GM12878 (cell line): ENCODE measurements at regions not wholly inside any gene's neighbourhood (a gene's known extent, or its start where the extent isn't known, plus 50 kb on each side); places are given as distances from the start of the nearest gene placed in this dataset.
"Not testable (repeated sequence)": the region's sequence is repeated elsewhere in the genome, so short reads cannot be mapped to it uniquely, and the experiment has no call there.

Experiments
- ATAC-seq: fragments of 200-7000 bp; cut with Tn5 transposase; 3 replicates; pipeline ENCODE4 v1.9.1; 2020; ENCODE audit warnings: mild to moderate bottlenecking, moderate library complexity
- BruUV-seq: library from RNA; stranded (reverse); fragments of 400-500 nt; replicated peaks from 2 replicates; lab custom pipeline; 2021; lab: Mats Ljungman, UMichigan
- CTCF ChIA-PET: fragments of 300-600 bp; sonication (Branson Sonifier 250); formaldehyde crosslinking; extraction: SDS; loops from one replicate; lab custom pipeline; 2021; ENCODE audit warnings: inconsistent platforms; lab: Yijun Ruan, JAX
- POLR2A ChIA-PET: fragments of 350-600 bp; formaldehyde crosslinking; extraction: SDS; loops from one replicate; lab custom pipeline; 2021; ENCODE audit warnings: inconsistent platforms; lab: Charles Lee
- RAD21 ChIA-PET: fragments of 300-600 bp; sonication (Branson Sonifier 250); formaldehyde crosslinking; loops from one replicate; lab custom pipeline; 2023; ENCODE audit warnings: antibody characterized with exemption; ENCODE audit not compliant: unreplicated experiment; lab: Charles Lee
- SMC1A ChIA-PET: fragments of 300-600 bp; sonication (Branson Sonifier 250); formaldehyde crosslinking; loops from one replicate; lab custom pipeline; 2023; ENCODE audit not compliant: unreplicated experiment, uncharacterized antibody; lab: Charles Lee
- DNase-seq: peaks from one replicate; pipeline ENCODE4 v3.0.0-alpha.2; 2011; ENCODE audit warnings: low read depth, low spot score
- FAIRE-seq: peaks from 3 replicates; lab custom pipeline; 2011; peaks lifted over from hg19 to GRCh38; lab: Jason Lieb, UNC
- H2AFZ ChIP-seq: 2 replicates; pipeline ENCODE4 v1.6.0; 2011; ENCODE audit warnings: low read depth, low read length, control low read depth; ENCODE audit not compliant: control insufficient read depth
- H3K27ac ChIP-seq: 2 replicates; pipeline ENCODE4 v1.5.1; 2011; ENCODE audit warnings: control low read depth; ENCODE audit not compliant: control insufficient read depth, insufficient read depth
- H3K27me3 ChIP-seq, 2 experiments: replicated peaks in 1 of 2; 2 replicates each; pipeline versions ENCODE4 v1.6.0 to v1.6.1; 2011; ENCODE audit warnings: low read length in 1 of 2; ENCODE audit not compliant: control insufficient read depth in 2 of 2, insufficient read depth in 2 of 2
- H3K36me3 ChIP-seq, 2 experiments: 2 replicates each; pipeline ENCODE4 v1.5.1; 2011; ENCODE audit warnings: low read length in 1 of 2; ENCODE audit not compliant: control insufficient read depth in 2 of 2, insufficient read depth in 2 of 2
- H3K4me1 ChIP-seq: 2 replicates; pipeline ENCODE4 v1.6.1; 2011; ENCODE audit warnings: mild to moderate bottlenecking, low read length, moderate library complexity, mixed read lengths; ENCODE audit not compliant: control insufficient read depth, insufficient read depth
- H3K4me2 ChIP-seq: 2 replicates; pipeline ENCODE4 v1.6.0; 2011; ENCODE audit warnings: control low read depth; ENCODE audit not compliant: control insufficient read depth, insufficient read depth
- H3K4me3 ChIP-seq: fragments of 200-600 bp; sonication (generic); 2 replicates; pipeline ENCODE4 v1.5.1; 2016
- H3K79me2 ChIP-seq: 2 replicates; pipeline ENCODE4 v1.6.0; 2011; ENCODE audit warnings: low read length; ENCODE audit not compliant: control insufficient read depth, insufficient read depth
- H3K9ac ChIP-seq: 2 replicates; pipeline ENCODE4 v1.8.0; 2011; ENCODE audit warnings: low read length, control low read depth, mixed read lengths; ENCODE audit not compliant: control insufficient read depth, insufficient read depth
- H3K9me3 ChIP-seq: replicated peaks from 3 replicates; pipeline ENCODE4 v1.5.1; 2011; ENCODE audit warnings: mild to moderate bottlenecking, low read length; ENCODE audit not compliant: control insufficient read depth, insufficient read depth
- H4K20me1 ChIP-seq: 2 replicates; pipeline ENCODE4 v1.6.0; 2011; ENCODE audit not compliant: control insufficient read depth, insufficient read depth
- WGBS: methylation state at CpG from one replicate; pipeline ENCODE4 v1.1.6; 2016; ENCODE audit warnings: low lambda C conversion rate; ENCODE audit not compliant: insufficient replicate concordance, insufficient coverage; ENCODE audit errors: missing lambda C conversion rate; 5-methylcytosine and 5-hydroxymethylcytosine counted together
- in situ Hi-C: fragments of 300-500 bp; cut with MboI; formaldehyde crosslinking; loops from 9 replicates; pipeline ENCODE4 v1.14.3; 2018; ENCODE audit warnings: mixed read lengths
- intact Hi-C: fragments of 100-400 bp; cut with micrococcal nuclease; formaldehyde crosslinking; loops from one replicate; pipeline ENCODE4 v1.14.2; 2022; ENCODE audit not compliant: unreplicated experiment

DNA sequence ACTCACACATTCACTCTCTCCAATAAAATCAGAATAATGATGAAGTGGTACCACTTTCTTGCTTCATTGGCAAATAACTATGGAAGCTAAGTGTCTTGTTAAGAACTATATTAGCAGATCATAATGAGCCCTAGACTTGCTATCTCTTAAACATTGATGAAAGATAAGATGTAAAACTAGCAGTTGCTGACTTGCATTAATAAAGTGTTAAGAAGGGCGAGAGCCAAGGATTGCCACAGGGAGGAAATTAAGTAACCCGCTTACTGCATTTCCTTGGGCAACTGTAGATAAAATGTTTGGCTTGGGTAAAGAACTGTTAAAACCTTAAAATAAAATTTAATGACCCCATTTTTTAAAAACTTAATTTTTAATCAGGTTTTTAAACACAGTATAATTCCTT lies 167.0 kb downstream of the SPATA31A6 start:
- H3K79me2 ChIP-seq, BruUV-seq, H3K9ac ChIP-seq, H3K4me1 ChIP-seq, in situ Hi-C loops, H3K36me3 ChIP-seq, H3K27ac ChIP-seq, FAIRE-seq, intact Hi-C loops, ATAC-seq, CTCF ChIA-PET, POLR2A ChIA-PET, H3K4me3 ChIP-seq, RAD21 ChIA-PET, DNase-seq, H2AFZ ChIP-seq, H3K4me2 ChIP-seq, H4K20me1 ChIP-seq, H3K27me3 ChIP-seq, H3K9me3 ChIP-seq, SMC1A ChIA-PET: not testable (repeated sequence)
- no CpG with 5 or more reads among the region's 2 CpGs for WGBS

DNA sequence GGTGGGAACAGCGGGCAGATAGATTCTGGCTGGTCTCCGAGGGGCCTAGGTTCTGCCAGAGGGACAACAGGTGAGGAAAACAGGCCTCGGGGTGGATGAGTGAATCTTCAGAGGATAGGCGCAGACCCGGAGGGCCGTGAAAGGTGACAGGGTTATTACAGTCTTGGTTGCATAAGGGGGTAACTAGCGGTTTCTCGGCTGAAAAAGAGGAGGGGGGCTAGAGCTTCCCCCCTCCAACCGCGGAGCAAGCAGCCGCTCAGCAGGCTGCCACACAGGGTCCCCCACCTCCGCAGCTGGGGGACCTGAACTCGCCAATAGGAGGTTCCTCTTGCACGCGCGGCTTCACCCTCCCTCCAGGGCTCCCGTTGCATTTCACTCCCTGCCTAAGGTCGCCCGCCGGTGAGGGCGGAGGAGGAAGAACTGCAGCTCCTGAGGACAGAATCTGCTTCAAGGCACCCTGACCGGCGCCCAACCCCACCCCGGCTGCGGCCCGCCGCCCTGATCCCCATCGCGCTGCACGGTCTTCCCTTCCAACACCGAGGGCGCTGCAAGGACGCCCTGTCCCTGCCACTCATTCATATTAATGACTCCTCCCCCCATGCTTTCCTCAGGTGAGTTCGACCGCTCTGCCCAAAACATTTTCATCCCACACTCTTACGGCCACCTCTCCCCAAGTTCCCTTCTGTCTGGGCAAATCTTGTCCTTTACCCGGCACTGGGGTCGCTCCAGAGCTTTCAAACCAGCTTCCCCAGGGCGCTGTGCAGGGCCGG lies 174.3 kb downstream of the SPATA31A6 start:
- CTCF ChIA-PET, H3K79me2 ChIP-seq, H2AFZ ChIP-seq, H3K4me2 ChIP-seq, POLR2A ChIA-PET, H3K9me3 ChIP-seq, intact Hi-C loops, H3K27ac ChIP-seq, H3K4me1 ChIP-seq, H3K4me3 ChIP-seq, DNase-seq, H3K27me3 ChIP-seq, BruUV-seq, SMC1A ChIA-PET, H3K36me3 ChIP-seq, H3K9ac ChIP-seq, H4K20me1 ChIP-seq, RAD21 ChIA-PET, in situ Hi-C loops, ATAC-seq, FAIRE-seq: not testable (repeated sequence)
- WGBS, result 35% methylated on average over 28 of the region's 40 CpGs

DNA sequence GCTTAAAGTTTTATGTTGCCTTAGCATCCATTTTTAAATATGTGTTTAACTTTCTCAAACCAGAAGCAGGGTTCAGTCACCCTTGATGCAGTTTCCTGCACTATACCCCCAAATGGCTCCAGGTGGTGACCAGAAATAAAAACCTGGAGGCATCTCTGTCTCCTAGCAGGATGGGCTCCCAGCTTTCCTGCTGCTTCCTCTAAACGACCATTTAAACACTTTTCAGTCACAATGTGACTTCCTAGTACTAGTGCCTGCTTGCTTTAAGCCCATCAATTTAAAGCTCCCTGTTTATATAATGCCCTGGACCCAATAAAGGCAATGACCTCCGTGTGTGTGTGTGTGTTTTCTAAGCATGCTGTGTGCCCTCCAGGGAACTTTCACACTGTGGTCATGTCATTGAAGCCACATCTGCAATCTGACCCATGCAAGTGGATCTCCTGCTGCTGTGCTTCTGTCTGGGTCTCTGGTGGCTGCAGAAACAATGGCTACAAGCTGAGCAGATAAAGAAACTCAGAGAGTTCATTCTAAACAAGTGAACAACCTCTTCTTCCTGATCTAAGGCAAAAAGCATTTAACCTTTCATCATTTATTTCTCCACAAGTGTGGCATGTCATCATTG lies 175.3 kb downstream of the SPATA31A6 start:
- H3K9me3 ChIP-seq, RAD21 ChIA-PET, H3K9ac ChIP-seq, DNase-seq, H2AFZ ChIP-seq, H3K79me2 ChIP-seq, H3K4me2 ChIP-seq, H3K36me3 ChIP-seq, H3K4me3 ChIP-seq, H3K27me3 ChIP-seq, SMC1A ChIA-PET, BruUV-seq, intact Hi-C loops, in situ Hi-C loops, ATAC-seq, H3K4me1 ChIP-seq, CTCF ChIA-PET, POLR2A ChIA-PET, H3K27ac ChIP-seq, FAIRE-seq, H4K20me1 ChIP-seq: not testable (repeated sequence)
- WGBS, result 0% methylated on average over 2 of the region's 2 CpGs
